Body of pancreas (tissue), 4 donors: ENCODE measurements at regions not wholly inside any gene's neighbourhood (a gene's known extent, or its start where the extent isn't known, plus 50 kb on each side); places are given as distances from the start of the nearest gene placed in this dataset.

Experiments
- ATAC-seq: fragments of 150-250 bp; one replicate; pipeline ENCODE4 v1.9.1; 2016
- DNase-seq, 4 donors: peaks; one replicate each; pipeline ENCODE4 v3.0.0-alpha.2; 2019
- H3K27ac ChIP-seq, 4 donors: fragments of 200-600 bp; sonication (generic); 1 replicate in 3 of 4; 2 replicates in 1 of 4; pipeline versions ENCODE4 v1.5.1 to v1.6.1; 2016 to 2019; ENCODE audit warnings: mild to moderate bottlenecking in 1 of 4, mixed read lengths in 1 of 4, moderate library complexity in 1 of 4
- H3K27me3 ChIP-seq, 2 donors: fragments of 200-600 bp; sonication (generic); one replicate each; pipeline ENCODE4 v1.6.0; 2016; ENCODE audit warnings: mild to moderate bottlenecking in 1 of 2
- H3K36me3 ChIP-seq, 2 donors: fragments of 200-600 bp; sonication (generic); replicated peaks in 1 of 2; 2 replicates each; pipeline ENCODE4 v1.5.1; 2016; ENCODE audit warnings: low read depth in 2 of 2; ENCODE audit not compliant: insufficient read depth in 1 of 2
- H3K4me1 ChIP-seq: fragments of 200-600 bp; sonication (generic); one replicate; pipeline ENCODE4 v1.6.0; 2016
- H3K4me3 ChIP-seq, 2 donors: fragments of 200-600 bp; sonication (generic); 1 replicate in 1 of 2; 2 replicates in 1 of 2; pipeline ENCODE4 v1.5.1; 2016 to 2019
- H3K9me3 ChIP-seq, 3 donors: fragments of 200-600 bp; sonication (generic); 1 replicate in 2 of 3; 2 replicates in 1 of 3; pipeline ENCODE4 v1.5.1; 2016
- POLR2A ChIP-seq, 3 donors: fragments of 450-650 bp; IDR thresholded peaks; one replicate each; pipeline ENCODE4 v1.6.1; 2016; ENCODE audit warnings: antibody characterized with exemption in 3 of 3, mild to moderate bottlenecking in 2 of 3
- WGBS, 2 donors: methylation state at CpG; one replicate each; pipeline ENCODE4 v1.1.5; 2017; 5-methylcytosine and 5-hydroxymethylcytosine counted together
- intact Hi-C: fragments of 100-400 bp; cut with DNase I; formaldehyde crosslinking; loops from one replicate; pipeline ENCODE4 v1.15.1; 2023
- TF ChIP-seq, protein P1 (sequence below), 7 experiments: fragments of 450-650 bp in 4 of 7; fragments of 200-600 bp in 3 of 7; sonication (generic) in 3 of 7; IDR thresholded peaks; one replicate each; pipeline ENCODE4 v1.5.1; 2016 to 2019; ENCODE audit warnings: antibody characterized with exemption in 7 of 7

- no peak overlapping the region for H3K4me3 ChIP-seq
- no peaks in the 10 kb centered on the region for H3K36me3 ChIP-seq
- no peak for TF ChIP-seq POLR2A (IDR thresholded peaks at IDR 0.05)
- TF ChIP-seq, protein P1, sequence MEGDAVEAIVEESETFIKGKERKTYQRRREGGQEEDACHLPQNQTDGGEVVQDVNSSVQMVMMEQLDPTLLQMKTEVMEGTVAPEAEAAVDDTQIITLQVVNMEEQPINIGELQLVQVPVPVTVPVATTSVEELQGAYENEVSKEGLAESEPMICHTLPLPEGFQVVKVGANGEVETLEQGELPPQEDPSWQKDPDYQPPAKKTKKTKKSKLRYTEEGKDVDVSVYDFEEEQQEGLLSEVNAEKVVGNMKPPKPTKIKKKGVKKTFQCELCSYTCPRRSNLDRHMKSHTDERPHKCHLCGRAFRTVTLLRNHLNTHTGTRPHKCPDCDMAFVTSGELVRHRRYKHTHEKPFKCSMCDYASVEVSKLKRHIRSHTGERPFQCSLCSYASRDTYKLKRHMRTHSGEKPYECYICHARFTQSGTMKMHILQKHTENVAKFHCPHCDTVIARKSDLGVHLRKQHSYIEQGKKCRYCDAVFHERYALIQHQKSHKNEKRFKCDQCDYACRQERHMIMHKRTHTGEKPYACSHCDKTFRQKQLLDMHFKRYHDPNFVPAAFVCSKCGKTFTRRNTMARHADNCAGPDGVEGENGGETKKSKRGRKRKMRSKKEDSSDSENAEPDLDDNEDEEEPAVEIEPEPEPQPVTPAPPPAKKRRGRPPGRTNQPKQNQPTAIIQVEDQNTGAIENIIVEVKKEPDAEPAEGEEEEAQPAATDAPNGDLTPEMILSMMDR (IDR thresholded peaks at IDR 0.05), result no peak
- no peaks in the 10 kb centered on the region for H3K4me1 ChIP-seq
- no peaks in the 10 kb centered on the region for H3K9me3 ChIP-seq
- ATAC-seq, result no peak
- H3K27me3 ChIP-seq, result no peaks in the 10 kb centered on the region
- WGBS, 2 donors, result 94% methylated on average over 16 to 22 of the region's 22 CpGs
- no peak for DNase-seq
- intact Hi-C loops, result no loop called here
- H3K27ac ChIP-seq, result no peak overlapping the region
Measured at GRCh38 chr11:70550456-70551195, 152.3 kb downstream of the CTTN start.

- Histone ChIP-seq H3K36me3 (no peaks in the 10 kb centered on the region), H3K4me3 (no peak overlapping the region), H3K4me1 (no peaks in the 10 kb centered on the region), H3K27me3 (no peaks in the 10 kb centered on the region), H3K9me3 (no peaks in the 10 kb centered on the region), H3K27ac (no peak overlapping the region)
- intact Hi-C loops, result no loop called here
- WGBS, 2 donors, result 70 to 77% methylated on average over 14 to 23 of the region's 23 CpGs
- DNase-seq (no peak), ATAC-seq (no peak)
- TF ChIP-seq POLR2A (IDR thresholded peaks at IDR 0.05), result no peak
- TF ChIP-seq, protein P1 (IDR thresholded peaks at IDR 0.05), result no peak
Measured at GRCh38 chr11:70551351-70552166, 153.2 kb downstream of the CTTN start.

DNA sequence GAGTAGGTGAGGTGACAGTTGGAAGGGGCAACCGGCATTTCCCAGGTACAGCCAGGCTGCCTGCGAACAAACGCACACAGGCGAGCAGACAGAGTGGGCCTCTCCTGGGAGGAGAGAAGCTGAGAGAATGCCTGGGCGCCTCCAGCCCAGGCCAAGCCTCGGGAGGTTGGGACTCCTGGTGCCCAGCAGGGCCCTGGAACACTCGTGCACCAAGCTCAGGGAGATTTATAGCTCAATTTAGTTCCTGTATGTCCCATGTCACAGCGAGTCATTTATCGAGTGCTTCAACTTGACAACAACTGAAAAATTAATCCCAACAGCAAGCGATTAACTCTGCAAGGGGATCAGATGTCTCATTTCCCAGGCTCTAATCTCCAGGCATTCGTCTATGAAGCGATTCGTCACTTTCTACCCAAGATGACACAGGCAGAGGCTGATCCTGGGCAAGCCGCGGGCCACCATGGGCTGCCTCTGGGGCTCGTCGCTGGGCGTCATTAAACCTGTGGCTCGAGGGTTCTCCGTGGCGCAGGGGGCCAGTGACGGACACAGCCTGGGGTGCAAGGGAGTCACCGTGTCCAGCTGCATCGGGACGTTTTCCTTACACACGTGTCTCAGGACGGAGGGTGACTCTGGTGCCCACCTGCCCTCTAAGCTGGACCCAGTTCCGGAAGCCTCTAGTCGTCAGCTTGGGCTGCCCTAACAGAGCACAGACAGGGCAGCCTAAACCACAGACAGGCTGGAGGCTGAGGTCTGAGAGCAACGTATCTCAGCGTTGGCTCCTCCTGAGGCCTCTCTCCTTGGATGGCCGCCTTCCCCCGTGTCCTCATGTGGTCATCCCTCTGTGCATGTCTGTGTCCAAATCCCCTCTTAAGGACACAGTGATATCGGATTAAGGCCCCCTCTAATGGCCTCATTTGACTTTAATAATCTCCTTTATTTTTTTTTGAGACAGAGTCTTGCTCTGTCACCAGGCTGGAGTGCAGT, 154.1 kb downstream of the CTTN start:
- Histone ChIP-seq H3K27ac (no peak overlapping the region), H3K27me3 (no peaks in the 10 kb centered on the region), H3K4me3 (no peak overlapping the region), H3K9me3 (no peaks in the 10 kb centered on the region), H3K4me1 (no peaks in the 10 kb centered on the region), H3K36me3 (no peaks in the 10 kb centered on the region)
- ATAC-seq, result no peak
- DNase-seq, result no peak
- TF ChIP-seq POLR2A (IDR thresholded peaks at IDR 0.05), result no peak
- TF ChIP-seq, protein P1 (IDR thresholded peaks at IDR 0.05), result no peak
- intact Hi-C loops, result no loop called here
- 75 to 77% methylated on average over 16 to 34 of the region's 34 CpGs for WGBS, 2 donors

GRCh38 chr11:70555078-70555477, 156.7 kb downstream of the CTTN start:
- H3K4me1 ChIP-seq, result no peaks in the 10 kb centered on the region
- 87 to 94% methylated on average over 5 of the region's 5 CpGs for WGBS, 2 donors
- H3K9me3 ChIP-seq, result no peaks in the 10 kb centered on the region
- H3K36me3 ChIP-seq, result no peaks in the 10 kb centered on the region
- intact Hi-C loops, result no loop called here
- ATAC-seq, result no peak
- H3K27ac ChIP-seq, result no peak overlapping the region
- no peaks in the 10 kb centered on the region for H3K27me3 ChIP-seq
- no peak for DNase-seq
- no peak overlapping the region for H3K4me3 ChIP-seq
- TF ChIP-seq, protein P1 (IDR thresholded peaks at IDR 0.05), result no peak
- TF ChIP-seq POLR2A (IDR thresholded peaks at IDR 0.05), result no peak
